GM18499 (cell line): ENCODE measurements at regions not wholly inside any gene's neighbourhood (a gene's known extent, or its start where the extent isn't known, plus 50 kb on each side); places are given as distances from the start of the nearest gene placed in this dataset.

ENCODE experiments used
- ATAC-seq: cut with Tn5 transposase; IDR thresholded peaks from one replicate; pipeline ENCODE4 v1.9.1; 2021; ENCODE audit warnings: moderate number of reproducible peaks; ENCODE audit not compliant: insufficient read depth, unreplicated experiment

GRCh38 chr6:95135182-95135581, 442.2 kb upstream of the MANEA start:
- no peak for ATAC-seq

- ATAC-seq = no peak
These were observed 435.2 kb upstream of the MANEA start for GRCh38 chr6:95142101-95142500.

DNA sequence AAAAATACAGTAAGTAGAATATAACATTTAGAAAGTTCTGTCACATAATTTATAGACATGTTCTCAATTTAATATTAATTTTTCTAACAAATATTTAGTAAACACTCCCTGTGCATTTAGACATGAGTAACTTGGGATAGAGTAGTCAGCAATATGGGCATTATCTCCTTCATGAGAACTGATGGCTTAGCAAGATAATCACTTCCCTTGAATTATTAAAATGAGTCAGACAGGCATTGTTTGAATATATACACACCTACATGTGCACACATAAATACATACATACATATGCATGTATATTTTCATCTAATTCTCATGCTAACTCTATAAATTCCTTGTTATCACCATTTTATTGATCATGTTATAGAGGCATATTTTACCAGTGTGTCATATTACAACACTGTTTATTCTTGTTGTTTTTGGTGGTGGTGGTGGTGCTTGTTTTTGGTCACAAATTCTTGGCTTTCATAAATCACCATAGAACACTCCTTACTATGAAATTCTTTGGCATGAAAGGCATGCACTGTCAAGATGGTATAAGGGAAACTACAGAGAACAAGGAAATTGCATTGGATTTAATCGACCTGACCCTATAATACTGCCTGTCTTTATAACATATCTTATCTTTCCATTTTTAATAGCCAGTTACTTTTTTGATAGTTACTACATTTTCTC, 434.5 kb upstream of the MANEA start:
- no peak for ATAC-seq

- ATAC-seq = no peak
These were observed 433.7 kb upstream of the MANEA start for GRCh38 chr6:95143408-95144180.

DNA sequence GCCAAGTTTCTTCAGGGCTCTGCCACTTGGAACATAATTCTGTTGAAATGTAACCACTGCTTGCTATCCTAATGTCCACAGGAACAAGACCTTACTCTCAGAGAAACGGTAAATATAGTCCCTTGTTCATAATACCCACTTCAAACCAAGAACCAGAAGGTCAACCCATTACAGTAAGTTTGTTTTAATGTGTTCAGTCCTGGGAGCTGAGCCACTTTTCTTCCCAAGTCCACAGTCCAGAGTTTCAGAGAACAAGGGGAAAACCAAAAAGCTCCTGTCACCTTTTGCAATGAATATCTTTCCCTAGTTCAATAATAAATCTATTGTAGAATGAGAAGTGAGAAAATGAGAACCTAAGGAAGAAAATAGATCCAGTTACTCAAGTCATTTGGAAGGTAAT, 431.9 kb upstream of the MANEA start:
- no peak for ATAC-seq

DNA sequence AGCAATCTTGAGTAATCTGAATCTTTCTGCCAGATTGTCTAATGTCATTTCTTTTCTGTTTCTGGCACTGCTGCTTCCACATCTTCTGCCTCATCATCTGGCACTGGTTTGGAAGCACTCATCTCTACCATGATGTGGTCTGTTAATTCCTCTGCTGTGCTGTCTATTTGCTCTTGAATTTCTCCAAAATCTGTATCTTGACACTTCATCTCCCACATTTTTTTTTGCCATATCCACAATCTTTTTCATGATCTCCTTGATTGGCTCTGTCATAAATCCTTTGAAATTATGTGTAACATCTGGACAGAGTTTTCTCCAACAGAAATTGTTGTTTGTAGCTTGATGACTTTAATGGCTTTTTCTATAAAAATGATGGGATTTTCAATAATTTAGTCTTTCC, 417.8 kb upstream of the MANEA start:
- ATAC-seq = no peak

DNA sequence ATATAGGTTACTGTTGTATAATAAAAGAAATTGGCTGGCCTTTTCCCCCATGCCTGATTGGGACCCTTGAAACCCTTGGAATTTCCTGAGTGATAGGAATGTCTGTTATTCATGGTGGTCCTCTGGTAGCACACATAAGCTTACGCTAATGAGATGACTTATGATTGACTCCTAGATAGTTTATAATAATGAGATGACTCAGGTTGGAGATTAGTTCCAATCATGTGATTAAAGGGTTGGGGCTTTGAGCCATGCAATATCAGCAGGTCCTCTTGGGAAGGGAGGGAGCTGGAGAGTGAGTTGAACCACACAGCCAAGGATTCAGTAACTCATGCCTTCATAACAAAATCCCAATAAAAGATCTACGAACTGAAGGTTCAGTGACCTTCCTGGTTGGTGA, 407.6 kb upstream of the MANEA start:
- no peak for ATAC-seq

GRCh38 chr6:95175927-95176675, 401.2 kb upstream of the MANEA start:
- no peak for ATAC-seq

GRCh38 chr6:95185874-95186273, 391.5 kb upstream of the MANEA start:
- no peak for ATAC-seq

- ATAC-seq = no peak
These were observed 390.6 kb upstream of the MANEA start for GRCh38 chr6:95186710-95187109.

- ATAC-seq = no peak
These were observed 379.7 kb upstream of the MANEA start for GRCh38 chr6:95197590-95197989.

GRCh38 chr6:95203153-95203754, 374.1 kb upstream of the MANEA start:
- ATAC-seq = peak; percentile 88

- ATAC-seq = no peak
These were observed 373.2 kb upstream of the MANEA start for GRCh38 chr6:95204178-95204577.

GRCh38 chr6:95208621-95209020, 368.7 kb upstream of the MANEA start:
- no peak for ATAC-seq

- no peak for ATAC-seq
These were observed 368.3 kb upstream of the MANEA start for GRCh38 chr6:95209074-95209473.

GRCh38 chr6:95216555-95216954, 360.8 kb upstream of the MANEA start:
- ATAC-seq = no peak

- no peak for ATAC-seq
These were observed 350.0 kb upstream of the MANEA start for GRCh38 chr6:95227351-95227750.

GRCh38 chr6:95228636-95229035, 348.7 kb upstream of the MANEA start:
- no peak for ATAC-seq

DNA sequence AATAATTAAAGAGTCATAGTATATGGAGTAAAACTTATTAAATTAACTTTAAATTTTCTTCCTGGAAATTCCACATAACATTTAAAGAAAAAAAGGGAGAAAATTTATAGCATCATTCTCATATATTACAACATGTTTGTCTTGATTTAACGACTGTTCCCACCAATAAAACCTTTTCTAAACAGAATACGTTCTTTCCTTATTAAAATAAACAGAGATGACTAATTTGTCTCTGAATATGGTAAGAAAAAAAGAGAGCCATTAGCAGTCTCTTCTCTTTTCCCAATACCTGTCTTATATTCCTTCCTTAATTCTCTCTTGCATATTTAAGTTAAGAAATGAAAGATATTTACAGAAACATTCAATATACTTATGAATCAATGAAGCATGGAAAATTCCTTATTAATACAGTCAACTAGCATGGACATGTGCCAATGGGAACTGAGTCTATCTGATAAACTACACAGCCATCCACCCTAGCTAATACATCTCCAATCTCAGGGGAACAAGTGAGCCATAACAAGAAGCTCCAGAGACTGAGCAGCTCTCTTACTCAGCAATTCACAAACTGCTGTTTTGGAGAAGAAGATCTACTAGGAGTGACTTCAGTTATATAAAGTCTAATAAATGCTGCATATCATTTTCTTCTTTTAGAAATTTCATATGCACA, 347.1 kb upstream of the MANEA start:
- no peak for ATAC-seq

- ATAC-seq = no peak
These were observed 345.9 kb upstream of the MANEA start for GRCh38 chr6:95231416-95231815.
